NB4 (cell line): ENCODE measurements at regions not wholly inside any gene's neighbourhood (a gene's known extent, or its start where the extent isn't known, plus 50 kb on each side); places are given as distances from the start of the nearest gene placed in this dataset.

Source experiments
- DNase-seq: peaks from one replicate; pipeline ENCODE4 v3.0.0; 2010; ENCODE audit warnings: low read depth
- H3K4me3 ChIP-seq: one replicate; pipeline ENCODE4 v1.5.1; 2011; ENCODE audit warnings: mild to moderate bottlenecking, low read depth, low read length, moderate library complexity
- CTCF ChIP-seq: IDR thresholded peaks from one replicate; pipeline ENCODE4 v1.5.1; 2012; ENCODE audit warnings: low read depth, low read length
- MAX ChIP-seq: IDR thresholded peaks from 2 replicates; pipeline ENCODE4 v1.6.1; 2011; ENCODE audit warnings: low read depth, low read length
- MYC ChIP-seq: IDR thresholded peaks from 2 replicates; pipeline ENCODE4 v1.6.1; 2011; ENCODE audit warnings: low read depth, low read length
- POLR2A ChIP-seq: IDR thresholded peaks from 2 replicates; pipeline ENCODE4 v1.6.1; 2011; ENCODE audit warnings: mild to moderate bottlenecking; ENCODE audit not compliant: insufficient read length; ENCODE audit errors: extremely low read depth

GRCh38 chr3:106116733-106117489 is 248.1 kb upstream of the CBLB start:
- no peak overlapping the region for H3K4me3 ChIP-seq
- TF ChIP-seq MAX (no peak), MYC (no peak), POLR2A (no peak), CTCF (no peak)
- DNase-seq: no peak

DNA sequence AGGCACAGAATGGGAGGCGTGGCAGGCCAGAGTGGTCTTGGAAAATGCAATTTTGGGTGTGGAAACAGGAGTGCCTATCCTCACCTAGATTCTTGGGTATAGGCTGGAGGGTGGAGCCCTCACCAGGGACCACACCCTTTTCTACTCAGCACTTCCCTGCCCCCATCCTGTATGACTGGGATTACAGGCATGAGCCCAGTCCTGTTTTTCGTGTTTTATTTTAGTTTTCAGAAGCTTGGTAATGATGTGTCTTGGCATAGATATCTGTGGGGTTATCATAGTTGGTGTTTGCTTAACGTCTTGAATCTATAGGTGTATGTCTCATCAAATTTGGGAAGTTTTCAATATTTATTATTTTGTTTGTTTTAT is 248.7 kb upstream of the CBLB start:
- no peak for DNase-seq
- no peak overlapping the region for H3K4me3 ChIP-seq
- TF ChIP-seq POLR2A: no peak
- no peak for TF ChIP-seq MAX
- no peak for TF ChIP-seq MYC
- TF ChIP-seq CTCF: no peak

- H3K4me3 ChIP-seq: no peak overlapping the region
- TF ChIP-seq CTCF (no peak), MAX (no peak), POLR2A (no peak), MYC (no peak)
Observed at GRCh38 chr3:106119614-106120082, 250.8 kb upstream of the CBLB start.

GRCh38 chr3:106120356-106120755 is 251.5 kb upstream of the CBLB start:
- no peak overlapping the region for H3K4me3 ChIP-seq
- no peak for DNase-seq
- no peak for TF ChIP-seq POLR2A

More at GRCh38 chr3:106119614-106120082, 250.8 kb upstream of the CBLB start:
- DNase-seq: no peak

DNA sequence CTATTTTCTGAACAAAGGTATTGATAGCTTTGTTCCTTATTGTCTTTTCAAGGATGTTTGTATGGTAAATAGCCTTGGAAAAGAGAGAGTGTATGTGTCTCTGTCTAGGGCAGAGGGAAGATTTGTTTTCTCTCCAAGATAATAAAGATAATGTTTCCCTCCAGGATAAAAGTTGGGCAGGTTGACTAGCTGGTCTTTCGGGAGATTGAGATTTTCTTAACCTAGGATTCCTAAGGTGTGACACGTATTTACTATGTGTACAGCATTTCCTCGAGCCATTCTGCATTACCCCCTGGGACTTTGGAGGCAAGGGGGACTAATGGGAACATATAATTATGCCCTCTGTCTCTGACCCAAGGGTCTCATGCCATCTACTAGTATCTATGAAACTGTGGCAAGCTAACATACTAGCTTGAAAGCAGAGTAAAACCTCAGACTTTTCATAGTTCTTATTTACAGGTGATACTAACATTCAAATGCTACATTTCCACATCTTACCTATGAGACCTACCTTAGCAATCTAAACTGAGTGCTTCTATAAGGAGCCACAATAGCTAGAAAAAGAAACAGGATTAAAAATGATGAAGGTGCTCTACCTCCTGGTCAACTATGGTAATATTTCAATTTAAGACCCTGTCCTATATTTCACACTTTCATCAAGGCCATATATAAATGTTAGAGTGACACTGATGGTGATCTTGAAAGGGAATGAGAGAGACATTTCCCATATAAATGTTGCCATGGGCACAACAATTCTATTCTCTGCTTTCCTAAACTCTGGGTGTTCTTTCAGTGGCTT is 252.9 kb upstream of the CBLB start:
- DNase-seq: no peak
- no peak overlapping the region for H3K4me3 ChIP-seq
- TF ChIP-seq MYC (no peak), MAX (no peak), CTCF (no peak), POLR2A (no peak)

DNA sequence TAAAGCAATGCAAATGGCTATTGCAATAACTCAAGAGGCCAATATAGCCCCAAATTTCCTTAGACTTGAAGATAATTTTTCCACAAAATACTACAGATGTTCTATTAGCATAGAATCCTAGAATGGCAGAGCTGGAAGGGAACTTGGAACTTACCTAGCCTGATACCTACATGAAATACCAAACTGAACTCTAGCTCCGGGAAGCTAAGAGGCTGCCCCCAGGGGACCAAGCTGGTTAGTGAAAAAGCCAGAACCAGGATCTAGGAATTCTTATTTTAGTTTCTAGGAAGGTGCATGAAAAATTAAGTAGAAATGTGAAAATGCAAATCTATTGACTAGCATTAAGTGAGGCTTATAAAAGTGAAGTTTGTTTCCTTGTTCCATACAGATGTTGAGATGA is 256.0 kb upstream of the CBLB start:
- no peak for DNase-seq
- no peak for TF ChIP-seq MYC
- TF ChIP-seq MAX: no peak
- no peak for TF ChIP-seq CTCF
- no peak for TF ChIP-seq POLR2A

More for the DNA sequence above, 256.0 kb upstream of the CBLB start:
- H3K4me3 ChIP-seq: no peak overlapping the region
